WTC11 (cell line): ENCODE measurements at regions not wholly inside any gene's neighbourhood (a gene's known extent, or its start where the extent isn't known, plus 50 kb on each side); places are given as distances from the start of the nearest gene placed in this dataset.

Source experiments
- ATAC-seq: fragments of 200-7000 bp; cut with Tn5 transposase; 2 replicates; pipeline ENCODE4 v1.10.0; 2021; ENCODE audit warnings: mild to moderate bottlenecking, moderate library complexity
- CTCF ChIA-PET: fragments of 300-600 bp; sonication (Branson Sonifier 250); formaldehyde crosslinking; loops from one replicate; lab custom pipeline; 2021; ENCODE audit warnings: antibody characterized with exemption; lab: Charles Lee
- POLR2A ChIA-PET: fragments of 350-600 bp; sonication (Branson Sonifier 250); formaldehyde crosslinking; loops from one replicate; lab custom pipeline; 2021; ENCODE audit warnings: antibody characterized with exemption; lab: Charles Lee
- DNase-seq: peaks from one replicate; pipeline ENCODE4 v3.0.0; 2021; ENCODE audit warnings: low spot score
- H3K27ac Mint-ChIP-seq: 2 replicates; pipeline ENCODE4 v1.8.0; 2021; ENCODE audit warnings: mixed read lengths
- H3K27me3 Mint-ChIP-seq: 2 replicates; pipeline ENCODE4 v1.8.0; 2021; ENCODE audit warnings: low read depth, mild to moderate bottlenecking, moderate library complexity, mixed read lengths
- H3K36me3 Mint-ChIP-seq: 2 replicates; pipeline ENCODE4 v1.8.0; 2021; ENCODE audit warnings: mixed read lengths
- H3K4me1 Mint-ChIP-seq: 2 replicates; pipeline ENCODE4 v1.8.0; 2022; ENCODE audit warnings: mixed read lengths
- H3K4me3 Mint-ChIP-seq: 2 replicates; pipeline ENCODE4 v1.8.0; 2021; ENCODE audit warnings: mild to moderate bottlenecking, moderate library complexity, mixed read lengths
- H3K9me3 Mint-ChIP-seq: 2 replicates; pipeline ENCODE4 v1.8.0; 2021; ENCODE audit warnings: mixed read lengths
- ESRRA ChIP-seq: sonication (generic); formaldehyde crosslinking; IDR thresholded peaks from 2 replicates; pipeline ENCODE4 v1.8.1; 2022; ENCODE audit warnings: mild to moderate bottlenecking, missing genetic modification reagents, borderline replicate concordance
- ZNF138 ChIP-seq: sonication (generic); formaldehyde crosslinking; conservative IDR thresholded peaks from 2 replicates; pipeline ENCODE4 v1.8.1; 2022; ENCODE audit warnings: mild to moderate bottlenecking, moderate library complexity, missing genetic modification reagents
- ZNF219 ChIP-seq: sonication (generic); formaldehyde crosslinking; IDR thresholded peaks from 2 replicates; pipeline ENCODE4 v1.8.0; 2023; ENCODE audit warnings: missing genetic modification reagents, mild to moderate bottlenecking, borderline replicate concordance
- ZNF232 ChIP-seq: sonication (generic); formaldehyde crosslinking; IDR thresholded peaks from 2 replicates; pipeline ENCODE4 v1.8.0; 2022; ENCODE audit warnings: mild to moderate bottlenecking, missing genetic modification reagents
- ZNF396 ChIP-seq: fragments of 250-450 bp; sonication (Bioruptor Pico); IDR thresholded peaks from 2 replicates; pipeline ENCODE4 v1.8.0; 2021; ENCODE audit warnings: mild to moderate bottlenecking, moderate library complexity, borderline replicate concordance
- ZNF416 ChIP-seq: fragments of 250-450 bp; sonication (Bioruptor Pico); IDR thresholded peaks from 2 replicates; pipeline ENCODE4 v1.9.0; 2021; ENCODE audit warnings: mild to moderate bottlenecking, inconsistent platforms
- TF ChIP-seq, protein P1 (sequence below): fragments of 250-450 bp; sonication (Bioruptor Pico); IDR thresholded peaks from 2 replicates; pipeline ENCODE4 v1.8.0; 2021; ENCODE audit warnings: mild to moderate bottlenecking
- TF ChIP-seq, protein P2 (sequence below): sonication (generic); formaldehyde crosslinking; IDR thresholded peaks from 2 replicates; pipeline ENCODE4 v1.8.1; 2023; ENCODE audit warnings: mild to moderate bottlenecking, missing genetic modification reagents, borderline replicate concordance
- TF ChIP-seq, protein P3 (sequence below): sonication (generic); formaldehyde crosslinking; IDR thresholded peaks from 2 replicates; pipeline ENCODE4 v1.8.1; 2023; ENCODE audit warnings: mild to moderate bottlenecking, missing genetic modification reagents, moderate library complexity
- TF ChIP-seq, protein P4 (sequence below): fragments of 250-450 bp; sonication (Bioruptor Pico); IDR thresholded peaks from 2 replicates; pipeline ENCODE4 v1.9.0; 2021; ENCODE audit warnings: mild to moderate bottlenecking
- TF ChIP-seq, protein P5 (sequence below): sonication (generic); formaldehyde crosslinking; IDR thresholded peaks from 2 replicates; pipeline ENCODE4 v1.8.0; 2022; ENCODE audit warnings: mild to moderate bottlenecking, missing genetic modification reagents

DNA sequence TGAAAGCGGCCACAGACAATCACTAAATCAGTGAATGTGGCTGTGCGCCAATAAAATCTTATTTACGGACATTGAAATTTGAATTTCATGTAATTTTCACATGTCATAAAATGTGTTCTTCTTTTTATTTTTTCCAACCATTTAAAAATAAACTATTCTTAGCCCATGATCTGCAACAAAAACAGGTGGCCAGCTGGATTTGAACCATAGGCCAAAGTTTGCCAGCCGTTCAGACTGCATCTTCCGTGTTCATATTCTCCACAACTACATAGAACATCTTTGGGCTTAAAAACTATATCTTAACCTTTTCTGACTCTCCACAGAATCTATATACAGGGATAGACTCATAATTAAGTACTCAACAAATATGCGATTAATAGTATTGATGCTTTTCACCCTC, 81.2 kb upstream of the RALGPS2 start (continued):
- TF ChIP-seq ZNF219 (no peak), ZNF396 (CRISPR knock-in tag) (no peak)

GRCh38 chr1:178644308-178645120, 80.5 kb upstream of the RALGPS2 start:
- H3K9me3 Mint-ChIP-seq: no peaks in the 10 kb centered on the region
- H3K27me3 Mint-ChIP-seq: no peaks in the 10 kb centered on the region
- no peak overlapping the region; the same call in 1 of the 2 replicates for H3K27ac Mint-ChIP-seq
- H3K4me3 Mint-ChIP-seq: no peak overlapping the region
- no peaks in the 10 kb centered on the region for H3K36me3 Mint-ChIP-seq
- TF ChIP-seq ZNF416 (CRISPR knock-in tag): no peak
- TF ChIP-seq, protein P1, sequence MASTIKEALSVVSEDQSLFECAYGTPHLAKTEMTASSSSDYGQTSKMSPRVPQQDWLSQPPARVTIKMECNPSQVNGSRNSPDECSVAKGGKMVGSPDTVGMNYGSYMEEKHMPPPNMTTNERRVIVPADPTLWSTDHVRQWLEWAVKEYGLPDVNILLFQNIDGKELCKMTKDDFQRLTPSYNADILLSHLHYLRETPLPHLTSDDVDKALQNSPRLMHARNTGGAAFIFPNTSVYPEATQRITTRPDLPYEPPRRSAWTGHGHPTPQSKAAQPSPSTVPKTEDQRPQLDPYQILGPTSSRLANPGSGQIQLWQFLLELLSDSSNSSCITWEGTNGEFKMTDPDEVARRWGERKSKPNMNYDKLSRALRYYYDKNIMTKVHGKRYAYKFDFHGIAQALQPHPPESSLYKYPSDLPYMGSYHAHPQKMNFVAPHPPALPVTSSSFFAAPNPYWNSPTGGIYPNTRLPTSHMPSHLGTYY: no peak
- TF ChIP-seq, protein P2, sequence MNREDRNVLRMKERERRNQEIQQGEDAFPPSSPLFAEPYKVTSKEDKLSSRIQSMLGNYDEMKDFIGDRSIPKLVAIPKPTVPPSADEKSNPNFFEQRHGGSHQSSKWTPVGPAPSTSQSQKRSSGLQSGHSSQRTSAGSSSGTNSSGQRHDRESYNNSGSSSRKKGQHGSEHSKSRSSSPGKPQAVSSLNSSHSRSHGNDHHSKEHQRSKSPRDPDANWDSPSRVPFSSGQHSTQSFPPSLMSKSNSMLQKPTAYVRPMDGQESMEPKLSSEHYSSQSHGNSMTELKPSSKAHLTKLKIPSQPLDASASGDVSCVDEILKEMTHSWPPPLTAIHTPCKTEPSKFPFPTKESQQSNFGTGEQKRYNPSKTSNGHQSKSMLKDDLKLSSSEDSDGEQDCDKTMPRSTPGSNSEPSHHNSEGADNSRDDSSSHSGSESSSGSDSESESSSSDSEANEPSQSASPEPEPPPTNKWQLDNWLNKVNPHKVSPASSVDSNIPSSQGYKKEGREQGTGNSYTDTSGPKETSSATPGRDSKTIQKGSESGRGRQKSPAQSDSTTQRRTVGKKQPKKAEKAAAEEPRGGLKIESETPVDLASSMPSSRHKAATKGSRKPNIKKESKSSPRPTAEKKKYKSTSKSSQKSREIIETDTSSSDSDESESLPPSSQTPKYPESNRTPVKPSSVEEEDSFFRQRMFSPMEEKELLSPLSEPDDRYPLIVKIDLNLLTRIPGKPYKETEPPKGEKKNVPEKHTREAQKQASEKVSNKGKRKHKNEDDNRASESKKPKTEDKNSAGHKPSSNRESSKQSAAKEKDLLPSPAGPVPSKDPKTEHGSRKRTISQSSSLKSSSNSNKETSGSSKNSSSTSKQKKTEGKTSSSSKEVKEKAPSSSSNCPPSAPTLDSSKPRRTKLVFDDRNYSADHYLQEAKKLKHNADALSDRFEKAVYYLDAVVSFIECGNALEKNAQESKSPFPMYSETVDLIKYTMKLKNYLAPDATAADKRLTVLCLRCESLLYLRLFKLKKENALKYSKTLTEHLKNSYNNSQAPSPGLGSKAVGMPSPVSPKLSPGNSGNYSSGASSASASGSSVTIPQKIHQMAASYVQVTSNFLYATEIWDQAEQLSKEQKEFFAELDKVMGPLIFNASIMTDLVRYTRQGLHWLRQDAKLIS: no peak
- TF ChIP-seq, protein P3, sequence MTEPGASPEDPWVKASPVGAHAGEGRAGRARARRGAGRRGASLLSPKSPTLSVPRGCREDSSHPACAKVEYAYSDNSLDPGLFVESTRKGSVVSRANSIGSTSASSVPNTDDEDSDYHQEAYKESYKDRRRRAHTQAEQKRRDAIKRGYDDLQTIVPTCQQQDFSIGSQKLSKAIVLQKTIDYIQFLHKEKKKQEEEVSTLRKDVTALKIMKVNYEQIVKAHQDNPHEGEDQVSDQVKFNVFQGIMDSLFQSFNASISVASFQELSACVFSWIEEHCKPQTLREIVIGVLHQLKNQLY (CRISPR knock-in tag): no peak
- CTCF ChIA-PET: interaction anchor here (1.2 to 1.5 kb wide), 3 partner anchors 63 to 124 kb away, joined by 3 to 5 read pairs (median 5); no protein-coding TSS in a partner anchor
- ATAC-seq (no peak), DNase-seq (no peak)
- POLR2A ChIA-PET: no interaction called here
- peaks cover 36% of the 10 kb centered on the region for H3K4me1 Mint-ChIP-seq

- ATAC-seq (peak; percentile 70), DNase-seq (no peak)
- H3K4me3 Mint-ChIP-seq: peak overlapping the region; percentile 36; the same call in 1 of the 2 replicates
- ChIA-PET POLR2A (no interaction called here), CTCF (interaction anchor here (1.2 to 1.5 kb wide), 3 partner anchors 64 to 123 kb away, joined by 3 to 5 read pairs (median 5); no protein-coding TSS in a partner anchor)
- H3K27me3 Mint-ChIP-seq: no peaks in the 10 kb centered on the region
- no peaks in the 10 kb centered on the region for H3K9me3 Mint-ChIP-seq
- H3K27ac Mint-ChIP-seq: peak overlapping the region; percentile 86
- no peaks in the 10 kb centered on the region for H3K36me3 Mint-ChIP-seq
- peaks cover 36% of the 10 kb centered on the region for H3K4me1 Mint-ChIP-seq
- TF ChIP-seq ZNF232 (CRISPR knock-in tag) (no peak), ESRRA (CRISPR knock-in tag) (no peak), ZNF138 (no peak), ZNF219 (no peak)
- TF ChIP-seq, protein P4, sequence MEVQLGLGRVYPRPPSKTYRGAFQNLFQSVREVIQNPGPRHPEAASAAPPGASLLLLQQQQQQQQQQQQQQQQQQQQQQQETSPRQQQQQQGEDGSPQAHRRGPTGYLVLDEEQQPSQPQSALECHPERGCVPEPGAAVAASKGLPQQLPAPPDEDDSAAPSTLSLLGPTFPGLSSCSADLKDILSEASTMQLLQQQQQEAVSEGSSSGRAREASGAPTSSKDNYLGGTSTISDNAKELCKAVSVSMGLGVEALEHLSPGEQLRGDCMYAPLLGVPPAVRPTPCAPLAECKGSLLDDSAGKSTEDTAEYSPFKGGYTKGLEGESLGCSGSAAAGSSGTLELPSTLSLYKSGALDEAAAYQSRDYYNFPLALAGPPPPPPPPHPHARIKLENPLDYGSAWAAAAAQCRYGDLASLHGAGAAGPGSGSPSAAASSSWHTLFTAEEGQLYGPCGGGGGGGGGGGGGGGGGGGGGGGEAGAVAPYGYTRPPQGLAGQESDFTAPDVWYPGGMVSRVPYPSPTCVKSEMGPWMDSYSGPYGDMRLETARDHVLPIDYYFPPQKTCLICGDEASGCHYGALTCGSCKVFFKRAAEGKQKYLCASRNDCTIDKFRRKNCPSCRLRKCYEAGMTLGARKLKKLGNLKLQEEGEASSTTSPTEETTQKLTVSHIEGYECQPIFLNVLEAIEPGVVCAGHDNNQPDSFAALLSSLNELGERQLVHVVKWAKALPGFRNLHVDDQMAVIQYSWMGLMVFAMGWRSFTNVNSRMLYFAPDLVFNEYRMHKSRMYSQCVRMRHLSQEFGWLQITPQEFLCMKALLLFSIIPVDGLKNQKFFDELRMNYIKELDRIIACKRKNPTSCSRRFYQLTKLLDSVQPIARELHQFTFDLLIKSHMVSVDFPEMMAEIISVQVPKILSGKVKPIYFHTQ: no peak
- TF ChIP-seq, protein P3 (CRISPR knock-in tag): no peak
- TF ChIP-seq, protein P5, sequence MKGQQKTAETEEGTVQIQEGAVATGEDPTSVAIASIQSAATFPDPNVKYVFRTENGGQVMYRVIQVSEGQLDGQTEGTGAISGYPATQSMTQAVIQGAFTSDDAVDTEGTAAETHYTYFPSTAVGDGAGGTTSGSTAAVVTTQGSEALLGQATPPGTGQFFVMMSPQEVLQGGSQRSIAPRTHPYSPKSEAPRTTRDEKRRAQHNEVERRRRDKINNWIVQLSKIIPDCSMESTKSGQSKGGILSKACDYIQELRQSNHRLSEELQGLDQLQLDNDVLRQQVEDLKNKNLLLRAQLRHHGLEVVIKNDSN (CRISPR knock-in tag): no peak
- TF ChIP-seq, protein P2: no peak
Measured at GRCh38 chr1:178645157-178645807, 79.8 kb upstream of the RALGPS2 start.
